ENCODE measurements at regions not wholly inside any gene's neighbourhood (a gene's known extent, or its start where the extent isn't known, plus 50 kb on each side); places are given as distances from the start of the nearest gene placed in this dataset.
"Not testable (repeated sequence)": the region's sequence is repeated elsewhere in the genome, so short reads cannot be mapped to it uniquely, and the experiment has no call there.

GRCh38 chr9:38969480-38969879 is 249.5 kb upstream of the FAM240B start:
- not testable (repeated sequence) for TF ChIP-seq CTCF, POLR2A (IDR thresholded peaks at IDR 0.05)

All from vagina (tissue), 2 donors.